ENCODE measurements at regions not wholly inside any gene's neighbourhood (a gene's known extent, or its start where the extent isn't known, plus 50 kb on each side); places are given as distances from the start of the nearest gene placed in this dataset.

DNA sequence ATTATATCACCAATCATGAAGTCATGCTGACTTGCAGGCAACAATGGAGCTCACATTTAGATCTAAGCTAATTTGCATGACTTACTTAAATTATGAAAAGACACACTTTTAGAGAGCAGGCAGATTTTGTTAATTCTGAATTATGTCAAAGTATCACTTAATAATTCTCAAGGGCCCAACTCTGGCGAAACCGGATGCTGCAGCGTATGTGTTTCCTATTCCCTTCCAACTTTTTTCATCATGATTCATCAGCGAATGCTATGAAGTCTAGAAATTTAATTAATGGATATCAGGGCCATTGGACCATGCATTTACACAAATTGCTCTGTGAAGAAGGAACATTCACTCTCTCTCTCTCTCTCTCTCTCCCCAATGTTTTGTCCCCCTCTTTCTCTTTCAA is 63.5 kb upstream of the GOLGA8A start:
- TF ChIP-seq, protein P1, sequence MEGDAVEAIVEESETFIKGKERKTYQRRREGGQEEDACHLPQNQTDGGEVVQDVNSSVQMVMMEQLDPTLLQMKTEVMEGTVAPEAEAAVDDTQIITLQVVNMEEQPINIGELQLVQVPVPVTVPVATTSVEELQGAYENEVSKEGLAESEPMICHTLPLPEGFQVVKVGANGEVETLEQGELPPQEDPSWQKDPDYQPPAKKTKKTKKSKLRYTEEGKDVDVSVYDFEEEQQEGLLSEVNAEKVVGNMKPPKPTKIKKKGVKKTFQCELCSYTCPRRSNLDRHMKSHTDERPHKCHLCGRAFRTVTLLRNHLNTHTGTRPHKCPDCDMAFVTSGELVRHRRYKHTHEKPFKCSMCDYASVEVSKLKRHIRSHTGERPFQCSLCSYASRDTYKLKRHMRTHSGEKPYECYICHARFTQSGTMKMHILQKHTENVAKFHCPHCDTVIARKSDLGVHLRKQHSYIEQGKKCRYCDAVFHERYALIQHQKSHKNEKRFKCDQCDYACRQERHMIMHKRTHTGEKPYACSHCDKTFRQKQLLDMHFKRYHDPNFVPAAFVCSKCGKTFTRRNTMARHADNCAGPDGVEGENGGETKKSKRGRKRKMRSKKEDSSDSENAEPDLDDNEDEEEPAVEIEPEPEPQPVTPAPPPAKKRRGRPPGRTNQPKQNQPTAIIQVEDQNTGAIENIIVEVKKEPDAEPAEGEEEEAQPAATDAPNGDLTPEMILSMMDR (conservative IDR thresholded peaks at IDR 0.05 in 1 of 2, IDR thresholded peaks at IDR 0.05 in 1 of 2; ENCODE audit: extremely low read depth in 1 of 2, insufficient read depth in 1 of 2, low read depth in 1 of 2, low read length in 2 of 2): no peak
- TF ChIP-seq EZH2 (IDR thresholded peaks at IDR 0.05; ENCODE audit: borderline replicate concordance, low read length): no peak
